Large intestine (tissue), 3 donors: ENCODE measurements at regions not wholly inside any gene's neighbourhood (a gene's known extent, or its start where the extent isn't known, plus 50 kb on each side); places are given as distances from the start of the nearest gene placed in this dataset.

Experiments
- DNase-seq, 2 donors: peaks; one replicate each; pipeline versions ENCODE4 v3.0.0 to v3.0.0-alpha.2; 2013
- H3K27ac ChIP-seq: one replicate; pipeline ENCODE4 v1.5.1; 2013; ENCODE audit warnings: low read length
- H3K27me3 ChIP-seq: 2 replicates; pipeline ENCODE4 v1.6.1; 2013; ENCODE audit warnings: low read length; ENCODE audit not compliant: control insufficient read depth, insufficient read depth
- H3K36me3 ChIP-seq: 2 replicates; pipeline ENCODE4 v1.6.1; 2013; ENCODE audit warnings: low read length; ENCODE audit not compliant: control insufficient read depth, insufficient read depth
- H3K4me1 ChIP-seq: one replicate; pipeline ENCODE4 v1.6.1; 2013; ENCODE audit warnings: low read length; ENCODE audit not compliant: control insufficient read depth, insufficient read depth
- H3K4me3 ChIP-seq: one replicate; pipeline ENCODE4 v1.5.1; 2013; ENCODE audit warnings: low read length
- H3K9me3 ChIP-seq: one replicate; pipeline ENCODE4 v1.6.1; 2013; ENCODE audit warnings: mild to moderate bottlenecking, low read depth, low read length, moderate library complexity; ENCODE audit not compliant: control insufficient read depth
- WGBS: methylation state at CpG from one replicate; pipeline ENCODE4 v1.1.5; 2013; ENCODE audit warnings: low lambda C conversion rate; ENCODE audit not compliant: insufficient coverage; 5-methylcytosine and 5-hydroxymethylcytosine counted together

DNA sequence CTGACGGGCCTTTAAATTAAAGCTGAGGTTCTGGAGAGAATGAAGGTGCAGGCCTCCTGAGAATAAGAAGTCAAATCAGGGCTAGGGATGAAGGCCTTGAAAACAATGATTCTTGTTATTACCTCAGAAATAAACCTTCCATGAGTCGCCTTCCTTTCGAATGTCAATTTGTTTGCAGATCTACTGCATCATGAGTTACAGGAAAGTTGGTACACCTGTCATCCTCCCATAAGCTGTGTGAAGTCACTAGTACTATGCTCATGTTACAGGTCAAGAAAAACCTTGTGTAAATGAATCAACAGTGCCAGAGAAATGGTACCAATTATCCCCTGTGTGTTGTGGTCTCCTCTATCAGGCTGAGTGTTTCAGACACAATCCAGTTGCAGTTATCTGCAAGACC lies 281.2 kb upstream of the PLXNA2 start:
- Histone ChIP-seq H3K27me3 (no peaks in the 10 kb centered on the region), H3K4me1 (no peaks in the 10 kb centered on the region), H3K4me3 (no peak overlapping the region), H3K27ac (no peak overlapping the region), H3K36me3 (no peaks in the 10 kb centered on the region), H3K9me3 (no peaks in the 10 kb centered on the region)
- WGBS, result 100% methylated on average over 1 of the region's 3 CpGs
- no peak for DNase-seq

DNA sequence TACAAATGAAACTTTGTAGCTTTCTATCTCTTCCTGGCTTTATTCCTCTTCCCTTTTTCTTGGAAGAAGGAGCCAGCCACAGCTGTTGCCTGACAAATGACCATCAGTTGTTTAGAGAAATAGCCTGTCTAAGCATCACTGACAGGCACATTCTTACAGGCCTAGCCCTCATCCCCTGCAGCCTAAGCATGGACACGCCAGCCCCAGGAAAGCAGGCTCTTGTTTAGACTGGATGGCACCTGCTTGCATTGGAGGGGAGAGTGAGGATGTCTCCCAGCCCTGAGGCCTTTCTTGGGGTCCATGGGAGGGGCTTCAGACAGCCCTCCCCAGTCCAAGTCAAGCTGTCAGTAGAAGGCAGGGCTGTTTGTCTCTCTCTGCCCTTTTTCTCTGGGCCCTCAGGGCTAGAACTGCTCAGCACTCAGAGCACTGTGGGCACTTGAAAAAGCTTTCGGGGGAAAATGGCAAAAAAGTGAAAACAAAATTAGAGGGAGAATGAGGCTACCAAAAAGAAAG lies 282.5 kb upstream of the PLXNA2 start:
- Histone ChIP-seq H3K36me3 (no peaks in the 10 kb centered on the region), H3K4me3 (no peak overlapping the region), H3K27me3 (no peaks in the 10 kb centered on the region), H3K4me1 (no peaks in the 10 kb centered on the region), H3K9me3 (no peaks in the 10 kb centered on the region), H3K27ac (no peak overlapping the region)
- no peak for DNase-seq
- WGBS, result no CpG with 5 or more reads among the region's 2 CpGs

DNA sequence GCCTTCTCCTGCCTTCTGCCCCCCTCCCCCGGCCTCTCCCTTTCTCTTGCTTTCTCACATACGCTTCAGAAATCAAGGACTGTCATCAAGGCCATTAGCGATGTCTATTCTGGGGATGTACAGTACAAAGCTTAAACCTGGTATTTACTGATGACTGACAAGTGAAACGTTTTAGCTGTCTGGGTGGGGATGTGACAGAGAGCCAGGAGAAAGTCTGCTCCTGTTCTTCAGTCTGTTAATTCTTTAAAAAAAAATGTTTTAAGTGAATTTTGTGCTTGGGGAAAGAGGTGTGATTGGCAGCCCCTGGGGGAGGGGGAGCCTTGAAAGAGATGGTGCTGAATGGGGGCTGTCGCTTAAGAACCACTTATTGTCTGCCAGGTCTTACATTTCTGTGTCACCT lies 283.0 kb upstream of the PLXNA2 start:
- Histone ChIP-seq H3K36me3 (no peaks in the 10 kb centered on the region), H3K4me1 (no peaks in the 10 kb centered on the region), H3K27me3 (no peaks in the 10 kb centered on the region), H3K4me3 (no peak overlapping the region), H3K9me3 (no peaks in the 10 kb centered on the region), H3K27ac (no peak overlapping the region)
- no peak for DNase-seq
- no CpG with 5 or more reads among the region's 5 CpGs for WGBS

DNA sequence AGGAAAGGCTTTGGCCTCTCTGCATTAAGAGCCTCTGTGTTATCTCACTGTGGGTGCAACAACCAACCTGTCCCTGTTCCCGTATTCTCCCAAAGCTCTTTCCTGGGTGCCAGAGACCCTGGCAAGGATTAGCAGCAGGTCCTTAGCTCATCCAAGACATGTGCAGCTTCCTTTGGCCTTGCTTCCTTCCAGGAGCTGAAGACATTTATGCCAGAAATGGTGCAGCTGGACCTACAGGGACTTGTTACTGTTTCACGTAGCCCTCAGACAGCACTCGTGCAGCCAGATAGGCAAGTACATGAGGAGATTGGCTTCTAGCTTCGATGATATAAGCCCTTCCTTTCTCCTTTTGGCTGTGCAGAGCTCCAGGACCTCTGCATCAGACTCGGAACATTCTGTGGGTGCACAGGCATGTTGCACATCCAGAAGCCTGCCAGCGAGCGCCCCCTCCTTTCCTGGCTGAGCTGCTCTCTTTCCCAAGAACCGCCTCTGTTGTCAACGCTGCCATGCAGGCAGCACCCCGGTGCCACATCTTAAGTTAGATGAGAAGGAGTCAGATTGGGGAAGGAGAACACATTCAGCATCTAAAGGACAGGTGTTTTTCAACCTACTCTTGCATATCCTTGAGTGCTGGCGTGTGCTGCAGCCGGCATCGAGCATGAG lies 284.5 kb upstream of the PLXNA2 start:
- 90% methylated on average over 2 of the region's 13 CpGs for WGBS
- no peak for DNase-seq
- Histone ChIP-seq H3K9me3 (no peaks in the 10 kb centered on the region), H3K36me3 (no peaks in the 10 kb centered on the region), H3K27me3 (peaks cover 1% of the 10 kb centered on the region), H3K4me3 (no peak overlapping the region), H3K4me1 (no peaks in the 10 kb centered on the region), H3K27ac (no peak overlapping the region)

DNA sequence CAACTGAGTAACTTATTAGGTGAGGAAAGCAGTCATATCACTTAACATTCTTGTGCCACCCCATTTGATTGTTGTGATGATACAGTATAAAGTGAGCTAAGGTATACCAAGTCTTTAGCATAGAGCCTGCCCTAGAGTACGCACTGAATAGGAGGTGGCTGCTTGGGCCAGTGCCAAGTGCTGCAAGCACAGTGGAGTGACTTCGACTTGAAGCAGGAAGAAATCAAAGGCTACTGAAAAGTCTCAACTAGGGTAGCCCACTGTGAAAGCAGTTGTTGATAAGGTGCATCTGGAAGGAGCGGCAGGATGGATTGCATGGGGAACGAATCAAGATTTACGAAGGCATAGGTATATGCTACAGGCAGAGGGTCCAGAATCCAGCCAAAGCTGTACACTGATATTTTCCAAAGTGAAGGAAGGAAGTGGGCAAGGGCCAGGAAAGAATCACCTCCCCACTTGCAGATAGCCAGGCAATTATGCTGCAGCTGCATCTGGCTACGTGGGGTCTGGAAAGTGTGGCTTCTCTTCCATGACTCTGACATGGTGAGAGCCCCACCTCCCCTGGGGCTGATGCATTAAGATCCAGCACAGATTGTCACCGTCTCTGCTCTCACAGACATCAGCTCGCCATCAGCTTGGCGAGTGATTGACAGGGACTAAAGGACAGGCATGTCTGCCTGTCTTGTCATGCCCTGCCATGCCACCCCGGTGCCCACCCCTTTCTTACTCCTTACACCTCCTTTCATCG lies 287.0 kb upstream of the PLXNA2 start:
- no peak for DNase-seq
- no peaks in the 10 kb centered on the region for H3K9me3 ChIP-seq
- no peak overlapping the region for H3K4me3 ChIP-seq
- WGBS, result 60% methylated on average over 1 of the region's 11 CpGs
- no peaks in the 10 kb centered on the region for H3K36me3 ChIP-seq
- H3K27ac ChIP-seq, result no peak overlapping the region
- no peaks in the 10 kb centered on the region for H3K4me1 ChIP-seq
- H3K27me3 ChIP-seq, result peaks cover 6% of the 10 kb centered on the region

DNA sequence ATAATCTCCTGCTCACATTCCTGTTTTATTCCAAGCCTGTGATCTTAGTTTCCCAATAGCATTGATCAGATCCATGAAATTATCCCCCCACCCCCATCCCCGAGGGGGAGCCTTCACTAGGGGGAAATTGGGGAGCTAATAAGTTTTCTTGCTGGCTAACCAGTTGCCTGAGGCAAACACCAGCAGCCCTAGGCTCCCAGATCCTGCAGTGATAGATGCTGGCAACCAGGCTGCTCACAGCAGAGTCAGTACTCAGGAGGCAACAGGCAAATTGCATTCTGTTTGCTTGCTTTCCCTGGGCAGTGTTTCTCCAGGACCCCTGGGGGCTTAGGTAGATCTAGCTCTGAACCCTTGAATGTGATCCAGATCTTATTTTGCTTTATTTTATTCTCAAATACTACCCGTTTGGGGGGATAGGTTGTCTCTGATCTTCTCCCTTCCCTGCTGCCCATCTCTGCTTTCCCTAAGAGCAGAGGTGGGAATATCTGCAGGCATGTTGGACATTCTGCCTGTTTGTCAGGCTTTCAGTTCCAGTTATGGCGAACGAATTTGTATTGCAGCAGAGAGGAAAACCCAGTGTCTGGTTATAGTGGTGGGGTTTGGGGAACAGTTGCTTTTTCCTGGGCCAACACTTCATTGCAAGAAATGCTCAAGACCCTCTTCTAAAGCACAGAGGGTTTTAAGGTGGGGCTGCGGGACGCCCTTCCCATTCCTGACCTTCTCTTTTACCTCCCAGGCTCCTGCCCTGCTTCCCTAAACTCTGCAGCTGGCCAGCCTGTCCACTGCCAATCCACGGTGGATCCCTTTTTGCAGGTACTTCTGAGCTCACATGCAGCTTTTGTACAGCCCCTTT lies 289.8 kb upstream of the PLXNA2 start:
- H3K4me1 ChIP-seq, result no peaks in the 10 kb centered on the region
- WGBS, result no CpG with 5 or more reads among the region's 7 CpGs

DNA sequence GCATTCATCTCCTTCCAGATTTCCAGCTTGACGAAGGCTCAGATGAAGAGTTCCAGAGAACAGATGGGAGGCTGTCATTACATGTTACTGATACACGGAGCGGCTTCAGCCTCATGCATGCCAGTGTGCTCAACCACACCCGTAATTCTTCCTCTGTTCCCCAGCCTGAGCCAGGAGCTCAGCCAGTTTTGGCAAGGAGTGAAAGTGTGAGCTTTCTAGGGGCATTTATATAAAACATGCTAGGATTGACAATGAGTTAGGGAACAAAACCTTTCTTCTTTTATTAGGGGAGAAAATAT lies 290.4 kb upstream of the PLXNA2 start:
- no peak for DNase-seq
- H3K27ac ChIP-seq, result no peak overlapping the region

More for the DNA sequence above, 289.8 kb upstream of the PLXNA2 start:
- Histone ChIP-seq H3K27ac (no peak overlapping the region), H3K4me3 (no peak overlapping the region), H3K9me3 (no peaks in the 10 kb centered on the region), H3K27me3 (peaks cover 6% of the 10 kb centered on the region), H3K36me3 (no peaks in the 10 kb centered on the region)
- DNase-seq, result no peak

DNA sequence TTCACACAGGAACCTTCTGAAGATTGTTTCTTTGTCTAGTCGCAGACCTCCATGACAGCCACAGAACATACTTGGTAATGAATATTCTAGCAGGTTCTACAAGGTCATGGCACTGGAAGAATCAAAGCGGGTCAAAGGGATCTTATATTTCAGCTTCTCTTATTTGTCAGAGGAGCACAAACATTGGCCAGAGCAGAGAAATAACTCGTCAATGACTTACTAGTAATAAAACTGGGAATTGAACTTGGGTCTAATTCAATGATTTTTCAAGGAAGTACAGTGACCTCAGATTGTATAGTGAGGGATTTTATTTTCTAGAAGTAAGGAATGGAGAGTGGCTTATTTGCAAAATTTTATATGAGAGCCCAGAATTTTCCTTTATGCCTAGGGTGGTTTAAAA lies 290.8 kb upstream of the PLXNA2 start:
- no peaks in the 10 kb centered on the region for H3K36me3 ChIP-seq
- no peak overlapping the region for H3K4me3 ChIP-seq
- DNase-seq, result no peak
- H3K4me1 ChIP-seq, result no peaks in the 10 kb centered on the region
- H3K27ac ChIP-seq, result no peak overlapping the region
- peaks cover 6% of the 10 kb centered on the region for H3K27me3 ChIP-seq
- H3K9me3 ChIP-seq, result no peaks in the 10 kb centered on the region
- 83% methylated on average over 2 of the region's 3 CpGs for WGBS

More for the DNA sequence above, 290.4 kb upstream of the PLXNA2 start:
- H3K4me3 ChIP-seq, result no peak overlapping the region
- H3K4me1 ChIP-seq, result no peaks in the 10 kb centered on the region
- H3K36me3 ChIP-seq, result no peaks in the 10 kb centered on the region
- no peaks in the 10 kb centered on the region for H3K9me3 ChIP-seq
- WGBS, result no CpG with 5 or more reads among the region's 4 CpGs
- H3K27me3 ChIP-seq, result peaks cover 6% of the 10 kb centered on the region

DNA sequence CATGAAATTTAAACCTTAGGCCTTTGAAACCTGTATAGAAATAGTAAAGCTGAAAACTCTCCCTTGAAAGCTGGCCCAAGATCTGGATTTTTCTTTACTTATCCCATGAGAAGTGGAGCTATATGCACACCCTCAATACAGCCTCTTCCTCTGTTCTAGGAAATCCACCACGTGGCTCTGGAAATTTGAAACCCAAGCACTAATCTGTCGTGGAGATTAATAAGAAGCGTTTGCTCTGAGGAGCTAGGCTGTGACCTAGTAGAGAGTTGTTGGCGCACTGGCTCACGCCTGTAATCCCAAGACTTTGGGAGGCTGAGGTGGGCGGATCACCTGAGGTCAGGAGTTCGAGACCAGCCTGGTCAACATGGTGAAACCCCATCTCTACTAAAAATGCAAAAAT lies 291.3 kb upstream of the PLXNA2 start:
- H3K27ac ChIP-seq, result no peak overlapping the region
- no peaks in the 10 kb centered on the region for H3K9me3 ChIP-seq
- H3K36me3 ChIP-seq, result no peaks in the 10 kb centered on the region
- H3K4me3 ChIP-seq, result no peak overlapping the region
- H3K4me1 ChIP-seq, result no peaks in the 10 kb centered on the region
- DNase-seq, result no peak
- no CpG with 5 or more reads among the region's 7 CpGs for WGBS
- peaks cover 6% of the 10 kb centered on the region for H3K27me3 ChIP-seq

DNA sequence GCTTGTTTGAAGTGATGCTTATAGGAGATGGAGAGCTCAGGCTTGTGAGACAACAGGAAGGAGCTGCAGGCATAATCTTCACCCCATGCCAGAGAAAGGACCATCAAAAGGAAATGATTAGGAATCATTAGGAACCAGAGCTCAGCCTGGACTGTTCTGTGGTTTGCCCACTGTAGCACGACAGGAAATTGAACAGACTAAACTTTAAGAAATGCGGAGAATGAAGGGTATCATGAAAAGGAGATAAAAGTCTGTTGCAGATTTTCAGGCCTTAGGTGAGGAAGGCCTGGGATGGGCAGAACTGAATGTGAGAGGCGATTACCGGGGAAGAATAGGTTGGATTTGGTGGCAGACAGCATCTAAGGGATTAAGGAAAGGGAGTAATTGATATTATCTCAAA lies 292.0 kb upstream of the PLXNA2 start:
- Histone ChIP-seq H3K27ac (no peak overlapping the region), H3K36me3 (no peaks in the 10 kb centered on the region), H3K4me1 (no peaks in the 10 kb centered on the region), H3K4me3 (no peak overlapping the region), H3K9me3 (no peaks in the 10 kb centered on the region), H3K27me3 (peaks cover 6% of the 10 kb centered on the region)
- DNase-seq, result no peak
- 79% methylated on average over 2 of the region's 4 CpGs for WGBS
